Activated naive CD8-positive, alpha-beta T cell (primary cell): ENCODE measurements at regions not wholly inside any gene's neighbourhood (a gene's known extent, or its start where the extent isn't known, plus 50 kb on each side); places are given as distances from the start of the nearest gene placed in this dataset.
"Not testable (repeated sequence)": the region's sequence is repeated elsewhere in the genome, so short reads cannot be mapped to it uniquely, and the experiment has no call there.

ENCODE experiments used
- H3K27ac Mint-ChIP-seq: one replicate; pipeline ENCODE4 v1.8.0; 2021; ENCODE audit warnings: mixed read lengths
- H3K27me3 Mint-ChIP-seq: one replicate; pipeline ENCODE4 v1.8.0; 2021; ENCODE audit warnings: mixed read lengths
- H3K36me3 Mint-ChIP-seq: one replicate; pipeline ENCODE4 v1.8.0; 2021; ENCODE audit warnings: mixed read lengths
- H3K4me1 Mint-ChIP-seq: one replicate; pipeline ENCODE4 v1.8.0; 2021; ENCODE audit warnings: low read depth, mixed read lengths
- H3K4me3 Mint-ChIP-seq: one replicate; pipeline ENCODE4 v1.8.0; 2021; ENCODE audit warnings: mild to moderate bottlenecking, mixed read lengths
- H3K9me3 Mint-ChIP-seq: one replicate; pipeline ENCODE4 v1.8.0; 2021; ENCODE audit warnings: low read depth, mixed read lengths

DNA sequence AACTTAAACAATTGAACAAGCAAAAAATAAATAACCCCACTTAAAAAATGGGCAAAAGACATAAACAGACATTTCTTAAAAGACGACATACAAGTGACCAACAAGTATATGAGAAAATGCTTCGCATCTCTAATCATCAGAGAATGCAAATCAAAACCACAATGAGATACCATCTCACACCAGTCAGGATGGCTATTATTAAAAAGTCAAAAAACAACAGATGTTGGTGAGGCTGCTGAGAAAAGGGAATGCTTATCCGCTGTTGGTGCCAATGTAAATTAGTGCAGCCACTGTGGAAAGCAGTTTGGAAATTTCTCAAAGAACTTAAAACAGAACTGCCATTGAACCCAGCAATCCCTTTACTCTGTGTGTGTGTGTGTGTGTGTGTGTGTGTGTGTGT is 122.2 kb upstream of the TGFBR2 start:
- not testable (repeated sequence) for H3K27ac Mint-ChIP-seq, H3K4me3 Mint-ChIP-seq, H3K4me1 Mint-ChIP-seq, H3K27me3 Mint-ChIP-seq, H3K9me3 Mint-ChIP-seq
- peaks cover 20% of the 10 kb centered on the region for H3K36me3 Mint-ChIP-seq

DNA sequence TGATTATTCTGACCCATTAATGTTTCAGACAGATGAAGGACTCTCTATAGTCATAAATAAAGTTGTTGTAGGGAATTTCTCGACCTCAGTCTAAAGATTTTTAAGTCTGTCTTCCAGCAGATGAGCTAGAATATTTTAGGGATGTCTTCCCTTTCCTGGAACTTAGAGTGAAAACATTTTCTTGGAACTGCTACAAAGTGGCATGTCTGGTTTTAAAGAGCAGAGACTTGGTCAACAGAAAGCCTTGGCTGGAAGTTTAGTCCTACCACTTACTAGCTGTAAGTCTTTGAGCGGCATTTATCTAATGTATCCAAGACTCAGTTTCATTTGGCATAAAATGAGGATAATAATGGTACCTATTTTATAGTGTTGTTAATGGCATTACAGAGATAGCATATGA is 120.0 kb upstream of the TGFBR2 start:
- H3K27me3 Mint-ChIP-seq = no peaks in the 10 kb centered on the region
- H3K4me1 Mint-ChIP-seq = no peaks in the 10 kb centered on the region
- no peak overlapping the region for H3K4me3 Mint-ChIP-seq
- H3K9me3 Mint-ChIP-seq = peaks cover 11% of the 10 kb centered on the region
- peaks cover 16% of the 10 kb centered on the region for H3K36me3 Mint-ChIP-seq
- H3K27ac Mint-ChIP-seq = no peak overlapping the region

DNA sequence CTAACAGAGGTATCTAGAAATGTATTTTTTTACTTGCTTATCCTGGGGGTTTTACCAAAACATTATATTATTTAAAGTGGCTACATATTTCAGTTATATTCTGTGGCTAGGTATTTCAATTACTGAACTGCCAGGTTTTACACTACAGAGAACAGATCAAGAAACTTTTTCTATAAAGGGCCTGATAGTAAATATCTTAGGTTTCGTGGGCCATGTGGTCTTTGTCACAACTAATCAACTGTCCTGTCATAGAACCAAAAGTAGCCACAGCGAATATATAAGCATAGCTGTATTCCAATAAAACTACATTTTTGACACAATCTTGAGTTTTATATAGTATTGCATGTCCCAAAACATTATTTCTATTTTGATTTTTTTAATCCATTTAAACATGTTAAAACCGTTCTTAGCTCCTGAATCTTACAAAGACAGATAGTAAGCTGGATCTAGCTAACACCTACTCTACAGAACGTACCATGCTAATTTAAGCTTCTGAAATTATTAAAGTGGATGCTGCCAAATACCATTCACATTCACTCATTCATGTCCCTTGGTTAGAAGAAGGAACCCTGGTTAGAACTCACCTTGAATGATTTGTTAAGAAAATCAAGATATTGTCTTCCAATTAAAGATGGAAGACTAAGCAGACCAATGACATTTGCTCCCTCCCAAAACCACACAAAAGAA is 118.2 kb upstream of the TGFBR2 start:
- Mint-ChIP-seq H3K4me3 (no peak overlapping the region), H3K4me1 (no peaks in the 10 kb centered on the region), H3K9me3 (peaks cover 11% of the 10 kb centered on the region), H3K36me3 (peaks cover 16% of the 10 kb centered on the region), H3K27me3 (no peaks in the 10 kb centered on the region), H3K27ac (no peak overlapping the region)

DNA sequence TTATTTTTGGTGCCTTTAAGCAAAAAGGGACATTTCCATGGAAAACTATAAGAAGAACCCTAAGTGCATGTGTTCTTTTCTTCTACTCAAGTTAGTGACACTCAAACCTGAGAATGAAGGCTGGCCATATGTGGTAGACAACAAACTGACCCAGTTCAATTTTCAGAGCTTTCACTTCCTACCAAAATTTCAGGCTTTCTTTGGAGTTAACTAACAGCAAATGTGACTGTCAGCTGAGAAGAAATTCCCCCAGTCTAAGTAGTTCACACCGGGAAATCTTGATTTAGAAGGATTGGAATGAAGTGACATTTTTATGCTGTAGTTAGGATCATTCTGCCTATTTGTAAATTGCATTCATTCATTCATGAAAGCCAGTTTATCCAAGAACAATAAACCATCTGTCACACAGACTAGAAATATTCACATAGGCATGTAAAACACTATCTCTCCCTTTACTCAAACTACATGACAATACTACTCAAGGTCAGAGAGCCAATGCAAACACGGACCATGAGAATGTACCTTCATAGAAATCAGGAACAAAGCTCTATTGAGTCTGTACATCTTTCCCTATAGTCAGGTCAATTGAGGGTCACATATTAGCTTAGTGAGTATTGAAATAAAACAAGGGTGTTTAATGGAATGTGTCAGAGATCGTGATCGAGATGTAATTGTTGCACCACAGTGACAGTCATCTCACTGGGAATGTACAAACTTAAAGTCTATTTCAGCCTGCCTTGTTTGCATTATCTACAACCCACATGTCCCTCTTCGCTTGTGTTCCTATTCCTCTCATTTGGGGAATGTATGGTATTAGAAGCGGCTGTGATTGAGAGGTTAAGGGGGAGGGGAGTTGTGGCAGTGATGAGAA is 113.8 kb upstream of the TGFBR2 start:
- H3K27ac Mint-ChIP-seq = no peak overlapping the region
- H3K4me3 Mint-ChIP-seq = no peak overlapping the region

DNA sequence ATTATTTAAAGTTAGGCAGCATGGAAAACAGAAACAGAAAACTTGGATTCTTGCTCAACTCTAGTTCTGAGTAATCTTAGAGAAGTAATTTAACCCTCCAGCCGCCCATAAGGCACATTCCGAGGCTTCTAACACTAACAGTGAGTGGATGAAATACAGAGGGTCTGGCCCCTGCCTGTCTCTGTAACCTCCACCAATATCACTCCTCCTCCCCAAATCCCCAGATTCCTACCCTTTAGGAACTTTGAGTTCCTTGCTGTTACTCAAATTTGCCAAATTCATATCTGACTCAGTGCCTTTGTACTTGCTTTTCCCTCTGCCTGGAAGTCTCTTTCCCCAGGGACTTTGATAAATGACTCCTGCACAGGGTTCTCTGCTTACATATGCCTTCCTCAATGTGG is 112.5 kb upstream of the TGFBR2 start:
- peaks cover 5% of the 10 kb centered on the region for H3K9me3 Mint-ChIP-seq
- no peak overlapping the region for H3K27ac Mint-ChIP-seq
- H3K36me3 Mint-ChIP-seq = peaks cover 6% of the 10 kb centered on the region
- H3K4me1 Mint-ChIP-seq = peaks cover 30% of the 10 kb centered on the region
- no peak overlapping the region for H3K4me3 Mint-ChIP-seq
- H3K27me3 Mint-ChIP-seq = no peaks in the 10 kb centered on the region

More for the DNA sequence above, 113.8 kb upstream of the TGFBR2 start:
- Mint-ChIP-seq H3K9me3 (peaks cover 11% of the 10 kb centered on the region), H3K4me1 (peaks cover 27% of the 10 kb centered on the region), H3K36me3 (peaks cover 12% of the 10 kb centered on the region), H3K27me3 (no peaks in the 10 kb centered on the region)

DNA sequence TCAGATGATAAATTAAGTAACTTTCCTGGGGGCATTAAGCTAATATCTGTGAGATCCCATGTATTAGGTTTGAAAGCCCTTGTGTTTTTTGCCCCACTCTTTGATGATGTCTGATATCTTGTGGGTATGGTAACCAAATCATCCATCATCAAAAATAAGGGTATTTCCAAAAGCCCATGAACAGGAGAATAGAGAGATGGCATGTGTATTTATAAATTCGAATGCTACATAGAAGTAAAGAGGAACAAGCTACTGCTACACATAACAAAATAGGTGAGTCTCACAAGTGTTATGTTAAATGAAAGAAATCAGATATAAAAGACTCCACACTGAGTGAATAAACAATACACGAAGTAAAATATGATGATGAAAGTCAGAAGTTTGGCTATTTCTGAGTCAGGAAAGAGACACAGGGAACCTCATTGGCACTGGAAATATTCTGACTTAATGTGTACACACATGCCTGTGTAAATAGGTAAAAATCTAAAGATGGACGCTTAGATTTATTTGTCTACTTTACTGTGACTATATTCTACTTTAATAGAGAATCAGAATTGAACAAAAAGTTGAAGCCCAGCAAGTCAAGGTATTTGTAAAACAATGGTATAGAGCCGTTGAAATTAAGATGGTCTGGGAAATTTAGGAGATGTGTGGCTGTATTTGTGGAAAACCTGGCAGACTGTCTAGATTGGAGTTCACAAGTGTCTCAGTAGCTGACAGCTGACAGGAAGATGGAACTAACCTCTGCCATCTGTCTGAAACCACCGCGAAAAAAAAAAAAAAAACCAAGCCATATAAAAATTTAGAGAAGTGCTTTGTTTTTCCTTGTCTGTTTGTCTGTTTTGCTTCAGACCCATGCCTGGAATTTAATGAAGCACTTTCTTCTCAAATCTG is 111.0 kb upstream of the TGFBR2 start:
- Mint-ChIP-seq H3K36me3 (peaks cover 1% of the 10 kb centered on the region), H3K4me1 (peaks cover 30% of the 10 kb centered on the region), H3K9me3 (no peaks in the 10 kb centered on the region), H3K27ac (peak overlapping the region; percentile 34), H3K4me3 (peak overlapping the region; percentile 57), H3K27me3 (no peaks in the 10 kb centered on the region)

DNA sequence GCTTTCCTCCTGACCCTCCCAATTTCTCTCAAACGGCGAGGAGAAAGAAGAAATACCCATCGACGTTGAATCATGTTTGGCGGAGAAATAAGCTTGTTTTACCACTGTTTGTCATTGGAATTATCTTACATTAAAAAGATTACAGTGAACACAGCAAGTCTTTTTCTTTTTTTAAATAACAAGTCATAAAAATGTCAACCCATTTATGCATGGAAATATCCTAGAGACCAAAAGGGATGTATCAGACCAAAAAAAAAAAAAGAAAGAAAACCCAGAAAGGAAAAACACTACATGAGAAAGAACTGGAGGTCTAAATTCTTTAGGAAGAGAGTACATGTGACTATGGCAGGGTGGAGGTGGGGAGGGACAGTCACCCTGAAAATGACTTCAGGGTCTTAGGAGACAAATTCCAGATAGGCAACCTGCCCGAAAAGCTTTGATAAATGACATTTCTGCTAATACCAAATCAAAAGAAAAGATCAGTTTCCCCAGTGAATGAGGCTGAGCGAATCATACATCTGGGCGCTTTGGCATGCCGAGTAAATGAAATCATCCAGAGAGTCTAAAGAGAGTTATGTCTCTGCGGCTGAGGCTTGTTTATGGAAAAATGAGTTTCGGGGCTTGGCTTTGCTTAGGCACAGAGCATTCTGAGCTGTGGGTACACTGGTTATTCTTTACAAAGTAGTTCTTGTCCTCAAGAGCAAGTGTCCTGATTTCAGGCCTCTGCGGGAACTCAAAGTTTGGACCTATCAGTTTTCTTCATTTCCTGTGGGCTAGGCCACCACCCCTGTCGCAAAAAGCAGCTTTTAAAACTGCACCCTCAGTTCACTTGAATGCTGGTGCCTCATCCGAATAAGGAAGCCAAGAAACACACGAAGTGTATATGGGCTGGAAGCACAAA is 110.1 kb upstream of the TGFBR2 start:
- H3K9me3 Mint-ChIP-seq = peaks cover 3% of the 10 kb centered on the region
- H3K27me3 Mint-ChIP-seq = no peaks in the 10 kb centered on the region
- H3K36me3 Mint-ChIP-seq = peaks cover 7% of the 10 kb centered on the region
- H3K27ac Mint-ChIP-seq = peak overlapping the region; percentile 34
- H3K4me3 Mint-ChIP-seq = peak overlapping the region; percentile 57
- peaks cover 32% of the 10 kb centered on the region for H3K4me1 Mint-ChIP-seq

DNA sequence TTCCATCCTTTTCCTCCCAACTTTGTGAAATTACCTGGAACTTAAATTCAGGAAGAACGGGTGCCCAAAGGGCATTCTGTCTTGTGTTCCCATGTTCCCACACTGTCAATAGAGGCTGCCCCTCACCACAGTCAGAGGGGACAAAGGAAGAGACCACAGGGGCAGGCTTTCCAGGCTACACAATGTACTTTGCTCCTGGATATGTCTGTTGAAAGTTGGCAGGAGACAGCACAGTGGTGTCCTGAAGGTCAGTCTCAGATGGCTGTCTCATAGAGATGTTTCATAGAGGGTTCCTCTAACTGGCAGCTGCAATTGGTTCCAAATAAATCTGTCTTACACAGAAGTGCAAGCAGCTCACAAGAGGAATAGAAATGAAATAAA is 107.8 kb upstream of the TGFBR2 start:
- Mint-ChIP-seq H3K36me3 (peaks cover 7% of the 10 kb centered on the region), H3K9me3 (peaks cover 3% of the 10 kb centered on the region), H3K27me3 (no peaks in the 10 kb centered on the region), H3K4me3 (no peak overlapping the region), H3K4me1 (peaks cover 46% of the 10 kb centered on the region), H3K27ac (no peak overlapping the region)

DNA sequence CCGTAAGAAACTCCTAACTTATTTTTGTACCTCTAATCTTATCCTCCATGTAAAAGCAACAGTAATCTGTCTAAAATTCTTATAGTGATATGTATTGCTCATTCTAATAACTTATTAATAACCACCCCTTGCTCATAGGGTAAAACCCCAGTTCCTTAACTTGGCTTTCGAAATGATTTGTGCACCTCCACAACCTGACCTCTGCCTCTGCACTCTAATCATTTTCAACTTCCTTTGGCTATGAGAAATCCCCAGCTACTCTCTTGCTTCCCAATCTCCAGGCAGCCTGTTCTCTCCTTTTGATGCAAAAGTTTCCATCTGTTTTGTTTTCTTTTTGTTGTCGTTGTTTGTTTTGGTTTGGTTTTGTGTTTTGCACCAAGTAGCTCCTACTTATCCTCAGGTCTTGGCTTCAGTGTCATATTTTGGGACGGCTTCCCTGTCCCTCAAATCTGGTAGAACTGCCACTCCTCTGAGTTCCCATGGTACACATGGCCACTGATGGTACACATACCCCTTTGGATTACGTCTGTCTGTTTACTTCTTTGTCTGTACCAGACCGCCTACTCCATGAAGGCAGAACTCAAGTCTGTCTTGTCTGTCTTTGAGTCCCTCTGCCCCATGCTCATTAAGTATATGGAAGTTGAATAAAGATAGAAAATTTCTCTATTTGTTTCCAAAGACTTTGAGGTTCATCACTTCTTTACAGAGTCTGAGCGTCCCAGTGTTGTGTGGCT is 105.6 kb upstream of the TGFBR2 start:
- no peak overlapping the region for H3K4me3 Mint-ChIP-seq
- H3K9me3 Mint-ChIP-seq = peaks cover 3% of the 10 kb centered on the region
- no peaks in the 10 kb centered on the region for H3K27me3 Mint-ChIP-seq
- no peak overlapping the region for H3K27ac Mint-ChIP-seq
- peaks cover 35% of the 10 kb centered on the region for H3K4me1 Mint-ChIP-seq
- H3K36me3 Mint-ChIP-seq = peaks cover 7% of the 10 kb centered on the region

DNA sequence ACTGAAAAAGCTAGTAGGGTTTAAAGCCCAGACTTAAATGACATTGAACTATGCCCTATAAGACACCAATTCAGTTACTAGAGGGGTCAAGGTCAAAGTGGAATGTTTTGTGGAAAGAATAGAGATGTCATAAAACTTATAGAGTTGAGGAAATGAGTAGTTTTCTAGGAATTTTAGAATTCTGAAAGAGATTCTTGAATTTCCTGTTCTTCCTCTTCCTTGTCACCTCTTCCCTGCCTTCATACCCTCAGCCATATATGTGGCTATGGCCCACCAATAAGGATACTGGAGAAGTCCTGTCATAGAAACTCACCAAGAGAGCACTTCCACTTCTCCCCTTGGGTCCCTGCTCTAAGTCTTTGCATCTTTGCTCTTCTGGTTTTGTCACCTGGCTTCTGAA is 104.9 kb upstream of the TGFBR2 start:
- H3K4me3 Mint-ChIP-seq = no peak overlapping the region
- peaks cover 29% of the 10 kb centered on the region for H3K4me1 Mint-ChIP-seq
- H3K9me3 Mint-ChIP-seq = peaks cover 3% of the 10 kb centered on the region
- H3K27ac Mint-ChIP-seq = no peak overlapping the region
- H3K36me3 Mint-ChIP-seq = peaks cover 7% of the 10 kb centered on the region
- no peaks in the 10 kb centered on the region for H3K27me3 Mint-ChIP-seq

DNA sequence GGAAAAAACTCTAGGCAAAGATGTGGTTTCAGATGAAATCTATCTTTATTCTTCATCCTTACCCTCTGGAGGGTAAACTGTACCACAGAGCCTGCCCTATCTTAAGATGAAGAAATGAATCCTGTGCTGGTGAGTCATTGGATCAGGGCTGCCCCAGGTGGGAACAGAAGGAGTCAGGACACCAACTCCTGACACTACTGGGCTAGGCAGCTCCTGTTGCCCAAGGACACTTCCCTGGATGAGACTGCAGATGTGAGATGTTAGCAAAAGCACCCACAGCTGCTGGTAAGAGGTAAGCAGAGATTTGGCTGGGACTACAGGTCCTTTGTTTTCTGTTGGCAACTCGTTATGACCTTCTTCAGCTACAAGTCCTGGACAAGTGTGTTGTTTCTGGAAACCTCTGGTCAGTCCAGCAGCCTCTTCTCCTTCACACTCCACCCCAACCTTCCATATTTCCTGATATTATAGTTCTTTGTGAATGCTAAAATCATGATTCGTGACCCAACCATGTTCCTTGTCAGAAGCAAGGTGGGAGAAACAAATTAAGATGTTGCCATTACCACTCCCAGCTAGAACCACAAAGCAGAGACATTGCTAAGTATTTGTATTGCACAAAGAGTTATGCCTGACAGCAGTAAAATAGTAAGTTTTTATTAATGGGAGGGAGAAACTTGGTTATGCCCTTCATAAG is 104.2 kb upstream of the TGFBR2 start:
- H3K27ac Mint-ChIP-seq = peak overlapping the region; percentile 37
- peaks cover 7% of the 10 kb centered on the region for H3K36me3 Mint-ChIP-seq
- H3K4me3 Mint-ChIP-seq = no peak overlapping the region
- peaks cover 22% of the 10 kb centered on the region for H3K4me1 Mint-ChIP-seq
- no peaks in the 10 kb centered on the region for H3K27me3 Mint-ChIP-seq
- H3K9me3 Mint-ChIP-seq = peaks cover 3% of the 10 kb centered on the region

DNA sequence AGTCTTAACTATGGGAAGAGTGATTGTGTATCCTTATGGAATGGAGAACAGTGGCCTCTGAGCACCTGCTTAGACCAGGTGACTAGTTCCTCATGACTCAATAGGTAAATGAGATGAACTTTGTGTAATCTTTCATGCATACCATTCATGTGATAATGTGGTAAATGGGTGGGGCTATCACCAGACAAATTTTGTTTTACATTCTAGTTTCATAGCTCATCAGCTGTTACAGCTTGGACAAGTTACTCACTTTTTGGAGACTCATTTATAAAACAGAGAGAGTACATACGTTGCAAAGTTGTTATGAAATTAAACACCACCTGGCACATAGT is 103.7 kb upstream of the TGFBR2 start:
- Mint-ChIP-seq H3K9me3 (peaks cover 3% of the 10 kb centered on the region), H3K27me3 (no peaks in the 10 kb centered on the region), H3K36me3 (peaks cover 7% of the 10 kb centered on the region), H3K27ac (no peak overlapping the region), H3K4me3 (no peak overlapping the region), H3K4me1 (peaks cover 20% of the 10 kb centered on the region)

DNA sequence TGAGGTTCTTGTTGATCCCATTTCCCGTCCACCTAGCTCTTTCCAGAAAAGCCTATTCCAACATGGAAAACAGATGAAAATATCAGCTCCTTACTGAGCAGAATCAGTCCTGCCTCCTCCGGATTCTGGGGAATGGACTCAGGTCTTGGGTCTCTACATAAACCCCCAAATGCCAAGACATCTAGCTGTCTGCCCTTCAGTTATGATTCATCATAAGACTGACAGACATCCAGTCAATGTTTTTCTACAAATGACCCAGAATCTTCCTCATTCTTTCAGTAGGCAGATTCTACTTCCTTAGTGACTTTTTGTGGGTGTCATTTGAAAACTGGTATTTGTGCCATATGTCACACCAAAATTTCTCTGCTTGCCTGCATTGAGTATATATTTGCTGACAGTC is 103.0 kb upstream of the TGFBR2 start:
- Mint-ChIP-seq H3K9me3 (peaks cover 3% of the 10 kb centered on the region), H3K27ac (peak overlapping the region; percentile 46), H3K36me3 (peaks cover 7% of the 10 kb centered on the region), H3K4me1 (peaks cover 20% of the 10 kb centered on the region), H3K27me3 (no peaks in the 10 kb centered on the region), H3K4me3 (no peak overlapping the region)
